Cardiac fibroblast (primary cell): ENCODE measurements at regions not wholly inside any gene's neighbourhood (a gene's known extent, or its start where the extent isn't known, plus 50 kb on each side); places are given as distances from the start of the nearest gene placed in this dataset.
"Not testable (repeated sequence)": the region's sequence is repeated elsewhere in the genome, so short reads cannot be mapped to it uniquely, and the experiment has no call there.

Experiments
- DNase-seq, 2 donors: peaks; one replicate each; pipeline versions ENCODE4 v3.0.0 to v3.0.0-alpha.2; 2010; ENCODE audit warnings: low read depth in 2 of 2
- H3K4me3 ChIP-seq, 2 donors: replicated peaks in 1 of 2; 1 replicate in 1 of 2; 2 replicates in 1 of 2; pipeline ENCODE4 v1.5.1; 2011; ENCODE audit warnings: low read depth in 2 of 2, low read length in 2 of 2, mild to moderate bottlenecking in 2 of 2, moderate library complexity in 1 of 2
- TF ChIP-seq, protein P1 (sequence below): IDR thresholded peaks from one replicate; pipeline ENCODE4 v1.5.1; 2011; ENCODE audit warnings: low read depth, mild to moderate bottlenecking, low read length, inconsistent platforms

DNA sequence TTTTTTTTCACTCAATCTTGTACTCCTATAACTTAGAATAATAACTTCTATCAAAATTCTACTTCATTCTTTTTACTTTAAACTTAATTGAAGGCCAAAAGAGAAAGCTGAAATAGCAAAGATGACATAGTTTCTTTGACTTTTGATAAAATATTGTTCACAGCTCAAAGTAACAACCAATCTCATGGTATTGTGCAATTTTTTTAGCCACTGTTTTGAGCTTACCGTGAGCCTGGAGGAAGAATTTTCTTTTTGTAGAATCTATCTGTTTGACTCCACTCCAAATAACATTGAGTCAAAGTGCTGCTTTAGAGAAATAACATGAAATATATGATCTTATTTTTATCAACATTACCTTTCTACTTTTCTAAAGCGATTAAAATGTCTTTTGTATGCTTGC lies 903.9 kb upstream of the FOXG1 start:
- no peak overlapping the region for H3K4me3 ChIP-seq
- no peak for DNase-seq
- TF ChIP-seq, protein P1, sequence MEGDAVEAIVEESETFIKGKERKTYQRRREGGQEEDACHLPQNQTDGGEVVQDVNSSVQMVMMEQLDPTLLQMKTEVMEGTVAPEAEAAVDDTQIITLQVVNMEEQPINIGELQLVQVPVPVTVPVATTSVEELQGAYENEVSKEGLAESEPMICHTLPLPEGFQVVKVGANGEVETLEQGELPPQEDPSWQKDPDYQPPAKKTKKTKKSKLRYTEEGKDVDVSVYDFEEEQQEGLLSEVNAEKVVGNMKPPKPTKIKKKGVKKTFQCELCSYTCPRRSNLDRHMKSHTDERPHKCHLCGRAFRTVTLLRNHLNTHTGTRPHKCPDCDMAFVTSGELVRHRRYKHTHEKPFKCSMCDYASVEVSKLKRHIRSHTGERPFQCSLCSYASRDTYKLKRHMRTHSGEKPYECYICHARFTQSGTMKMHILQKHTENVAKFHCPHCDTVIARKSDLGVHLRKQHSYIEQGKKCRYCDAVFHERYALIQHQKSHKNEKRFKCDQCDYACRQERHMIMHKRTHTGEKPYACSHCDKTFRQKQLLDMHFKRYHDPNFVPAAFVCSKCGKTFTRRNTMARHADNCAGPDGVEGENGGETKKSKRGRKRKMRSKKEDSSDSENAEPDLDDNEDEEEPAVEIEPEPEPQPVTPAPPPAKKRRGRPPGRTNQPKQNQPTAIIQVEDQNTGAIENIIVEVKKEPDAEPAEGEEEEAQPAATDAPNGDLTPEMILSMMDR = no peak

DNA sequence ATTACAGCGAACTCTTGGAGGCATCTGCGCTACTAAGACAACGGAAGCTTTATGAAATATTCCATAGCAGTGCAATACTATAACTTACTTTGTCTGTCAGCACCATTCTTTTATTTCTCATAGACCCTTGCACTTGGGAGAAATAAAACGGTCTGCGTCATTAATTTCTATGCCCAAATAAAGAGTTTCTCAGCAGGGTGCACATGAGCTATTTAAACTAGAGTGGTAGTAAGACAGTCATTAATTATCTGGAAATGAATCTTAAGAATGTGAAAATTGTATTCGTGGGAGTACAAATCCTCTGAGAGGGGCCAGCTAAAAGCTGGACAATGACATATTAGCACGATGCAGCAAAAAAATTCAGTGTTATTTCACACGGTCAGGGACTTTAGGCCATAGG lies 903.4 kb upstream of the FOXG1 start:
- no peak for DNase-seq
- TF ChIP-seq, protein P1 = no peak
- no peak overlapping the region for H3K4me3 ChIP-seq

DNA sequence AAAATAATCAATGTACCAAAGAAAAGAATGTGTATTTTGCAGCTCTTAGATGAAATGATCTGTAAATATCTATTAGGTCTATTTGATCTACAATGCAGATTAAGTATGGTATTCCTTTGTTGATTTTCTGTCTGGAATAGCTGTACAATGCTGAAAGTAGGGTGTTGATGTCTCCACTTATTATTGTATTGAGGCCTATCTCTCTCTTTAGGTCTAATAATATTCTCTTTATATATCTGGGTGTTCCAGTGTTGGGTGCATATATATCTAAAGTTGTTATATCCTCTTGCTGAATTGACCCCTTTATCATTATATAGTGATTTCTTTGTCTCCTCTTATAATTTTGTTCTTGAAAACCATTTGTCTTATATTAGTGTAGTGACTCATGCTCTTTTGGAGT lies 885.5 kb upstream of the FOXG1 start:
- H3K4me3 ChIP-seq = no peak overlapping the region
- TF ChIP-seq, protein P1 = no peak
- no peak for DNase-seq

- no peak for DNase-seq
- TF ChIP-seq, protein P1 = no peak
- H3K4me3 ChIP-seq = no peak overlapping the region
These were observed 884.9 kb upstream of the FOXG1 start for GRCh38 chr14:27881646-27882045.

DNA sequence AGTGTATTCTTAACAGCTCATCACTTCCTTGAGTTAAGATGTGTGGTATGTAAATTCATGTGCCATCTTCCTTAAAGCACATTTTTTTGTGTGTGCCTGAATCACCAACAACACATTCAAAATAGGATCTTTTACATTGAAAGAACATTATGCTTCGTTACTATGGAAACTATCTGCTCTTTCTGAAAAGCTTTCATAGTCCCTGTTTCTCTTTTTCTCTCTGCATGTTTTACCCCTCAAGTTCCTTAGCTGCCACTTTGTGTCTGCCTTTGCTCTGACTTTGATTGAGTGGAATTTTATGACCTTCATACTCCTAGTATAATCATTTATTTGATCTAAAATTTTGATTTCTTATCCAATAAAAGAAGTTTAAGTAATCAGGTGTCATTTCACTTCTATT lies 880.3 kb upstream of the FOXG1 start:
- H3K4me3 ChIP-seq = no peak overlapping the region
- TF ChIP-seq, protein P1 = no peak
- no peak for DNase-seq

DNA sequence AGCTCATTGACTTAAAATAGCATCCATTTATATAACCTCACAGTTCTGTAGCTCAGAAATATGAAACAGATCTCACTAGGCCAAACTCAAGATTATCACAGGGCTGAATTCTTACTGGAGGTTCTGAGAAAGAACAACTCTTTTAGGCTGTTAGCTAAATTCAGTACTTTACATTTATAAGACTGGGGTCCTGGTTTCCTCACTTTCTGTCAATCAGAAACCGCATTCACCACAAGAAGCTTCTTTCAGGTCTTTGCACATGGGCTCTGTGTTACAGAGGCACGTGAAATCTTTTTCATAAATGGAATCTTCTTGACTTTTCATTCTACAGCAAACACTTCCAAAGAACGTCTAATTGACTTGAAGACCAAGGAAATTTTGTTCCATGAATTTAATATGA lies 876.3 kb upstream of the FOXG1 start:
- TF ChIP-seq, protein P1 = no peak

GRCh38 chr14:27908484-27908883 lies 858.1 kb upstream of the FOXG1 start:
- not testable (repeated sequence) for DNase-seq, H3K4me3 ChIP-seq

More for the DNA sequence above, 876.3 kb upstream of the FOXG1 start:
- no peak overlapping the region for H3K4me3 ChIP-seq
- no peak for DNase-seq

DNA sequence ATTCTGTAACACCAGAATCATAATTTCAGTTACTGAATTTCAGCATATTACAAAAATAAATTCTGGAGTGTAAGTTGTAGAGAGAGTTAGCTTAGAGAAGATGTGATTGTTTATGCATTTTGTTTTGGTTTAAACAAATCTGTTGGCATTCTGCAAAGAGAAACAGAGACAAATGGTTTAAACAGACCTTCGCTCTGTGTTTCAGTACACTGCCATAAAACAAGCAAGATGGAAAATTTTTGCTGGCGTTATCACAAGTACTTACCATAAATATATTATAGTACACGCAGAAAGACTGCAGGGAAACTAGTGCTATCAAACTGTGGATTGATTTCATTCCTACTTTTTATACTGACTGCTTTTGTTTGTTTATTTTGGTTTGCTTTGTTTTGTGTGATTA lies 850.3 kb upstream of the FOXG1 start:
- DNase-seq = no peak
- TF ChIP-seq, protein P1 = no peak
- H3K4me3 ChIP-seq = no peak overlapping the region
